K562 (cell line): ENCODE measurements at regions not wholly inside any gene's neighbourhood (a gene's known extent, or its start where the extent isn't known, plus 50 kb on each side); places are given as distances from the start of the nearest gene placed in this dataset.

Experiments
- ATAC-seq: fragments of 200-7000 bp; cut with Tn5 transposase; 3 replicates; pipeline ENCODE4 v1.9.1; 2020; ENCODE audit warnings: moderate library complexity
- BruUV-seq: library from RNA; stranded (reverse); fragments of 400-500 nt; replicated peaks from 2 replicates; lab custom pipeline; 2021; lab: Mats Ljungman, UMichigan
- CTCF ChIA-PET: fragments of 300-600 bp; formaldehyde crosslinking; extraction: SDS; loops from one replicate; lab custom pipeline; 2021; ENCODE audit warnings: low intra/inter-chr PET ratio; lab: Yijun Ruan, JAX
- POLR2A ChIA-PET: fragments of 300-600, 350-650 bp; sonication (Branson Sonifier 250); formaldehyde crosslinking; extraction: SDS; loops from one replicate; lab custom pipeline; 2021; ENCODE audit warnings: antibody characterized with exemption, inconsistent platforms; lab: Yijun Ruan, JAX
- DNase-seq, 4 experiments: peaks; one replicate each; pipeline versions ENCODE4 v3.0.0 to v3.0.0-alpha.2; 2011 to 2018; ENCODE audit warnings: low spot score in 3 of 4, mixed read lengths in 3 of 4; ENCODE audit errors: extremely low read depth in 1 of 4
- FAIRE-seq: peaks from 2 replicates; lab custom pipeline; 2011; peaks lifted over from hg19 to GRCh38; lab: Jason Lieb, UNC
- H2AFZ ChIP-seq: 2 replicates; pipeline ENCODE4 v1.6.0; 2011; ENCODE audit warnings: low read depth, low read length, control low read depth, inconsistent platforms
- H3K27ac ChIP-seq: fragments of 200-600 bp; 3 replicates; pipeline ENCODE4 v1.8.0; 2011; ENCODE audit warnings: low read depth, mild to moderate bottlenecking, control low read depth, inconsistent platforms, low read length, moderate library complexity, mixed read lengths; ENCODE audit errors: extremely low read depth
- H3K27me3 ChIP-seq, 2 experiments: fragments of 300-600 bp in 1 of 2; 2 replicates in 1 of 2; 3 replicates in 1 of 2; pipeline versions ENCODE4 v1.6.0 to v1.8.0; 2011; ENCODE audit warnings: inconsistent platforms in 2 of 2, low read length in 2 of 2, mild to moderate bottlenecking in 1 of 2, mixed read lengths in 1 of 2, moderate library complexity in 1 of 2; ENCODE audit not compliant: control insufficient read depth in 2 of 2, insufficient read depth in 2 of 2
- H3K36me3 ChIP-seq: fragments of 300-600 bp; 3 replicates; pipeline ENCODE4 v1.8.0; 2011; ENCODE audit warnings: mild to moderate bottlenecking, low read length, inconsistent platforms; ENCODE audit not compliant: control insufficient read depth, insufficient read depth
- H3K4me1 ChIP-seq, 2 experiments: fragments of 200-600 bp in 1 of 2; replicated peaks in 1 of 2; 2 replicates in 1 of 2; 3 replicates in 1 of 2; pipeline versions ENCODE4 v1.5.1 to v1.8.0; 2011; ENCODE audit warnings: inconsistent platforms in 2 of 2, low read length in 2 of 2, mild to moderate bottlenecking in 1 of 2, mixed read lengths in 1 of 2, moderate library complexity in 1 of 2; ENCODE audit not compliant: control insufficient read depth in 2 of 2, insufficient read depth in 2 of 2
- H3K4me2 ChIP-seq: 2 replicates; pipeline ENCODE4 v1.6.1; 2011; ENCODE audit warnings: low read length, control low read depth, inconsistent platforms, mixed read lengths; ENCODE audit not compliant: insufficient read depth
- H3K4me3 ChIP-seq: fragments of 200-600 bp; sonication (generic), shearing (Covaris generic); 2 replicates; pipeline ENCODE4 v1.5.1; 2016; ENCODE audit warnings: control low read depth, inconsistent platforms
- H3K79me2 ChIP-seq: fragments of 200-600 bp; 3 replicates; pipeline ENCODE4 v1.8.0; 2011; ENCODE audit warnings: low read length, inconsistent platforms; ENCODE audit not compliant: control insufficient read depth, insufficient read depth
- H3K9ac ChIP-seq, 2 experiments: 2 replicates each; pipeline versions ENCODE4 v1.6.0 to v1.6.1; 2011; ENCODE audit warnings: low read depth in 2 of 2, low read length in 2 of 2, control low read depth in 1 of 2, inconsistent platforms in 1 of 2, mild to moderate bottlenecking in 1 of 2, mixed read lengths in 1 of 2; ENCODE audit not compliant: insufficient read depth in 1 of 2
- H3K9me1 ChIP-seq: one replicate; pipeline ENCODE4 v1.6.0; 2011; ENCODE audit warnings: inconsistent platforms, mild to moderate bottlenecking, low read length, moderate library complexity; ENCODE audit not compliant: control insufficient read depth, insufficient read depth
- H3K9me3 ChIP-seq: replicated peaks from 2 replicates; pipeline ENCODE4 v1.5.1; 2011; ENCODE audit warnings: low read depth, low read length, inconsistent platforms; ENCODE audit not compliant: control insufficient read depth, insufficient read depth
- H4K20me1 ChIP-seq: replicated peaks from 2 replicates; pipeline ENCODE4 v1.6.1; 2011; ENCODE audit warnings: low read length, inconsistent platforms, mixed read lengths; ENCODE audit not compliant: control insufficient read depth, insufficient read depth
- BDP1 ChIP-seq: IDR thresholded peaks from 3 replicates; pipeline ENCODE4 v1.6.1; 2011; ENCODE audit not compliant: insufficient read length, insufficient read depth
- CAMTA2 ChIP-seq: fragments of 250-450 bp; sonication (Bioruptor Pico); conservative IDR thresholded peaks from 2 replicates; pipeline ENCODE4 v1.5.1; 2022
- CBFA2T2 ChIP-seq: fragments of 450-650 bp; conservative IDR thresholded peaks from 2 replicates; pipeline ENCODE4 v1.6.1; 2017; ENCODE audit warnings: mild to moderate bottlenecking
- CBFB ChIP-seq: sonication (generic); formaldehyde crosslinking; IDR thresholded peaks from 2 replicates; pipeline ENCODE4 v1.4.0; 2020; ENCODE audit warnings: mild to moderate bottlenecking, missing genetic modification reagents
- CHD4 ChIP-seq: fragments of 200-600 bp; sonication (generic); IDR thresholded peaks from 3 replicates; pipeline ENCODE4 v1.6.1; 2012; ENCODE audit warnings: low read depth, mild to moderate bottlenecking, mixed read lengths, low read length, inconsistent platforms; ENCODE audit not compliant: insufficient read depth, insufficient replicate concordance, poor library complexity, severe bottlenecking
- ESRRB ChIP-seq: fragments of 250-450 bp; sonication (Bioruptor Pico); IDR thresholded peaks from 2 replicates; pipeline ENCODE4 v1.5.0; 2020; ENCODE audit warnings: mild to moderate bottlenecking, moderate library complexity, borderline replicate concordance
- KDM2B ChIP-seq: fragments of 250-450 bp; sonication (Bioruptor Pico); IDR thresholded peaks from 2 replicates; pipeline ENCODE4 v1.8.0; 2021; ENCODE audit warnings: mild to moderate bottlenecking, moderate library complexity
- MYBL2 ChIP-seq, 2 experiments: fragments of 450-650 bp in 1 of 2; sonication (generic) in 1 of 2; formaldehyde crosslinking in 1 of 2; IDR thresholded peaks; 2 replicates each; pipeline versions ENCODE4 v1.6.1 to v1.8.1; 2017 to 2022; ENCODE audit warnings: borderline replicate concordance in 1 of 2, inconsistent platforms in 1 of 2, low read depth in 1 of 2, mild to moderate bottlenecking in 1 of 2, missing genetic modification reagents in 1 of 2, moderate library complexity in 1 of 2
- PREB ChIP-seq: sonication (generic); formaldehyde crosslinking; IDR thresholded peaks from 2 replicates; pipeline ENCODE4 v1.8.1; 2023; ENCODE audit warnings: mild to moderate bottlenecking, missing genetic modification reagents
- ZBTB7A ChIP-seq: IDR thresholded peaks from 2 replicates; pipeline ENCODE4 v1.6.1; 2011; ENCODE audit warnings: low read depth, mild to moderate bottlenecking, low read length, moderate library complexity, borderline replicate concordance; ENCODE audit not compliant: control insufficient read depth
- ZNF121 ChIP-seq: sonication (generic); formaldehyde crosslinking; conservative IDR thresholded peaks from 2 replicates; pipeline ENCODE4 v1.8.0; 2022; ENCODE audit warnings: missing genetic modification reagents
- ZNF133 ChIP-seq: fragments of 250-450 bp; sonication (Bioruptor Pico); IDR thresholded peaks from 2 replicates; pipeline ENCODE4 v1.4.0; 2020; ENCODE audit warnings: mild to moderate bottlenecking
- ZNF444 ChIP-seq: fragments of 250-450 bp; sonication (Bioruptor Pico); IDR thresholded peaks from 2 replicates; pipeline ENCODE4 v1.4.0; 2020; ENCODE audit warnings: mild to moderate bottlenecking, moderate library complexity
- ZNF583 ChIP-seq: fragments of 250-450 bp; sonication (Bioruptor Pico); IDR thresholded peaks from 2 replicates; pipeline ENCODE4 v1.4.0; 2020
- ZNF76 ChIP-seq: fragments of 250-450 bp; sonication (Bioruptor Pico); IDR thresholded peaks from 2 replicates; pipeline ENCODE4 v1.4.0; 2020; ENCODE audit warnings: mild to moderate bottlenecking, moderate library complexity, borderline replicate concordance
- WGBS: fragments of 100-300 bp; shearing (Covaris generic); methylation state at CpG from one replicate; pipeline ENCODE4 v1.1.6; 2016; ENCODE audit warnings: low coverage, mixed read lengths; ENCODE audit not compliant: insufficient coverage; ENCODE audit errors: missing lambda C conversion rate; 5-methylcytosine and 5-hydroxymethylcytosine counted together
- in situ Hi-C: fragments of 300-500 bp; cut with MboI; formaldehyde crosslinking; loops from 4 replicates; pipeline ENCODE4 v1.15.0; 2018; ENCODE audit warnings: inconsistent platforms, mixed read lengths
- intact Hi-C: fragments of 100-400 bp; cut with micrococcal nuclease; formaldehyde crosslinking; loops from 2 replicates; pipeline ENCODE4 v1.14.2; 2022
- TF ChIP-seq, protein P1 (sequence below): fragments of 450-650 bp; IDR thresholded peaks from 2 replicates; pipeline ENCODE4 v1.7.1; 2018; ENCODE audit warnings: mild to moderate bottlenecking, low read depth; ENCODE audit not compliant: partially characterized antibody
- TF ChIP-seq, protein P2 (sequence below): IDR thresholded peaks from 3 replicates; pipeline ENCODE4 v1.6.1; 2011; ENCODE audit warnings: borderline replicate concordance, mild to moderate bottlenecking; ENCODE audit not compliant: insufficient read length, insufficient read depth

- ATAC-seq, result no peak
- no peaks in the 10 kb centered on the region for H3K4me1 ChIP-seq
- no peaks in the 10 kb centered on the region for H3K36me3 ChIP-seq
- no peak overlapping the region for H3K27ac ChIP-seq
- no peak overlapping the region for H2AFZ ChIP-seq
- in situ Hi-C loops (no loop called here), intact Hi-C loops (no loop called here)
- no peaks in the 10 kb centered on the region for H4K20me1 ChIP-seq
- FAIRE-seq, result no peak
- no peak overlapping the region for H3K4me2 ChIP-seq
- no peak overlapping the region for H3K9ac ChIP-seq
- no peaks in the 10 kb centered on the region for H3K27me3 ChIP-seq
- no TSS peak for BruUV-seq
- POLR2A ChIA-PET, result no interaction called here
- no peak overlapping the region for H3K4me3 ChIP-seq
- TF ChIP-seq KDM2B (CRISPR knock-in tag), result no peak
- no peak for TF ChIP-seq ZNF121 (CRISPR knock-in tag)
- TF ChIP-seq ZNF133 (CRISPR knock-in tag), result no peak
- no peak for TF ChIP-seq ZBTB7A
- no peak for TF ChIP-seq CHD4
- TF ChIP-seq CBFB (CRISPR knock-in tag), result no peak
- no peak for TF ChIP-seq ZNF444
- no peak for TF ChIP-seq ZNF583 (CRISPR knock-in tag)
- no peak for TF ChIP-seq CAMTA2 (CRISPR knock-in tag)
- no peak for TF ChIP-seq ZNF76 (CRISPR knock-in tag)
- TF ChIP-seq PREB (CRISPR knock-in tag), result no peak
- no peak for TF ChIP-seq BDP1
- TF ChIP-seq, protein P1, sequence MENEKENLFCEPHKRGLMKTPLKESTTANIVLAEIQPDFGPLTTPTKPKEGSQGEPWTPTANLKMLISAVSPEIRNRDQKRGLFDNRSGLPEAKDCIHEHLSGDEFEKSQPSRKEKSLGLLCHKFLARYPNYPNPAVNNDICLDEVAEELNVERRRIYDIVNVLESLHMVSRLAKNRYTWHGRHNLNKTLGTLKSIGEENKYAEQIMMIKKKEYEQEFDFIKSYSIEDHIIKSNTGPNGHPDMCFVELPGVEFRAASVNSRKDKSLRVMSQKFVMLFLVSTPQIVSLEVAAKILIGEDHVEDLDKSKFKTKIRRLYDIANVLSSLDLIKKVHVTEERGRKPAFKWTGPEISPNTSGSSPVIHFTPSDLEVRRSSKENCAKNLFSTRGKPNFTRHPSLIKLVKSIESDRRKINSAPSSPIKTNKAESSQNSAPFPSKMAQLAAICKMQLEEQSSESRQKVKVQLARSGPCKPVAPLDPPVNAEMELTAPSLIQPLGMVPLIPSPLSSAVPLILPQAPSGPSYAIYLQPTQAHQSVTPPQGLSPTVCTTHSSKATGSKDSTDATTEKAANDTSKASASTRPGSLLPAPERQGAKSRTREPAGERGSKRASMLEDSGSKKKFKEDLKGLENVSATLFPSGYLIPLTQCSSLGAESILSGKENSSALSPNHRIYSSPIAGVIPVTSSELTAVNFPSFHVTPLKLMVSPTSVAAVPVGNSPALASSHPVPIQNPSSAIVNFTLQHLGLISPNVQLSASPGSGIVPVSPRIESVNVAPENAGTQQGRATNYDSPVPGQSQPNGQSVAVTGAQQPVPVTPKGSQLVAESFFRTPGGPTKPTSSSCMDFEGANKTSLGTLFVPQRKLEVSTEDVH, result no peak
- no peak for TF ChIP-seq ESRRB
- no peak for TF ChIP-seq CBFA2T2
- no peak for TF ChIP-seq MYBL2 (IDR thresholded peaks at IDR 0.05; ENCODE audit: low read depth)
- TF ChIP-seq MYBL2 (CRISPR knock-in tag; IDR thresholded peaks at IDR 0.05; ENCODE audit: borderline replicate concordance), result no peak
- TF ChIP-seq, protein P2, sequence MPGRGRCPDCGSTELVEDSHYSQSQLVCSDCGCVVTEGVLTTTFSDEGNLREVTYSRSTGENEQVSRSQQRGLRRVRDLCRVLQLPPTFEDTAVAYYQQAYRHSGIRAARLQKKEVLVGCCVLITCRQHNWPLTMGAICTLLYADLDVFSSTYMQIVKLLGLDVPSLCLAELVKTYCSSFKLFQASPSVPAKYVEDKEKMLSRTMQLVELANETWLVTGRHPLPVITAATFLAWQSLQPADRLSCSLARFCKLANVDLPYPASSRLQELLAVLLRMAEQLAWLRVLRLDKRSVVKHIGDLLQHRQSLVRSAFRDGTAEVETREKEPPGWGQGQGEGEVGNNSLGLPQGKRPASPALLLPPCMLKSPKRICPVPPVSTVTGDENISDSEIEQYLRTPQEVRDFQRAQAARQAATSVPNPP, result no peak
- no peaks in the 10 kb centered on the region for H3K79me2 ChIP-seq
- H3K9me3 ChIP-seq, result no peaks in the 10 kb centered on the region
- 25% methylated on average over 10 of the region's 10 CpGs for WGBS
- DNase-seq, result no peak
- H3K9me1 ChIP-seq, result no peaks in the 10 kb centered on the region
- CTCF ChIA-PET, result no interaction called here
Observed at GRCh38 chr20:52383995-52384621, 192.5 kb upstream of the ZFP64 start.
